SK-N-SH (cell line): ENCODE measurements at regions not wholly inside any gene's neighbourhood (a gene's known extent, or its start where the extent isn't known, plus 50 kb on each side); places are given as distances from the start of the nearest gene placed in this dataset.

Experiments
- CTCF ChIA-PET: fragments of 300-600, 350-600 bp; formaldehyde crosslinking; extraction: SDS; loops from one replicate; lab custom pipeline; 2021; lab: Yijun Ruan, JAX
- POLR2A ChIA-PET: fragments of 350-600 bp; sonication (Branson Sonifier 250); formaldehyde crosslinking; extraction: SDS; loops from one replicate; lab custom pipeline; 2020; ENCODE audit warnings: antibody characterized with exemption, inconsistent platforms; lab: Yijun Ruan, JAX
- DNase-seq: peaks from one replicate; pipeline ENCODE4 v3.0.0; 2012
- H2AFZ ChIP-seq: fragments of 200-600 bp; sonication (generic); 2 replicates; pipeline ENCODE4 v1.8.1; 2016; ENCODE audit warnings: antibody characterized with exemption, mild to moderate bottlenecking, low read depth
- H3F3A ChIP-seq: fragments of 200-600 bp; sonication (generic); replicated peaks from 2 replicates; pipeline ENCODE3; 2016; ENCODE audit warnings: antibody characterized with exemption, mild to moderate bottlenecking; ENCODE audit not compliant: insufficient read depth
- H3K27ac ChIP-seq, 2 experiments: fragments of 200-500 bp in 1 of 2; fragments of 200-600 bp in 1 of 2; sonication (Bioruptor generic) in 1 of 2; sonication (generic), shearing (Covaris generic) in 1 of 2; 2 replicates each; pipeline versions ENCODE4 v1.5.1 to v1.6.1; 2014 to 2016; ENCODE audit warnings: low read depth in 2 of 2, inconsistent platforms in 1 of 2, low read length in 1 of 2, mild to moderate bottlenecking in 1 of 2, mixed read lengths in 1 of 2
- H3K27me3 ChIP-seq: fragments of 200-600 bp; sonication (generic), shearing (Covaris generic); 2 replicates; pipeline ENCODE4 v1.6.1; 2016; ENCODE audit warnings: mixed run types; ENCODE audit not compliant: insufficient read depth
- H3K36me3 ChIP-seq, 2 experiments: fragments of 200-500 bp in 1 of 2; fragments of 200-600 bp in 1 of 2; sonication (Bioruptor generic) in 1 of 2; sonication (generic) in 1 of 2; replicated peaks in 1 of 2; 2 replicates each; pipeline versions ENCODE3 to v1.5.1; 2014 to 2016; ENCODE audit warnings: low read length in 1 of 2, mild to moderate bottlenecking in 1 of 2; ENCODE audit not compliant: insufficient read depth in 2 of 2, control insufficient read depth in 1 of 2
- H3K4me1 ChIP-seq, 2 experiments: fragments of 200-500 bp in 1 of 2; fragments of 200-600 bp in 1 of 2; sonication (Bioruptor generic) in 1 of 2; sonication (generic), shearing (Covaris generic) in 1 of 2; 2 replicates each; pipeline versions ENCODE4 v1.5.1 to v1.6.1; 2014 to 2016; ENCODE audit warnings: low read depth in 1 of 2, low read length in 1 of 2, mixed run types in 1 of 2; ENCODE audit not compliant: insufficient read depth in 2 of 2, control insufficient read depth in 1 of 2
- H3K4me2 ChIP-seq: fragments of 200-600 bp; sonication (generic), shearing (Covaris generic); 2 replicates; pipeline ENCODE4 v1.6.1; 2017; ENCODE audit warnings: mixed run types
- H3K4me3 ChIP-seq, 2 experiments: fragments of 200-500 bp in 1 of 2; fragments of 200-600 bp in 1 of 2; sonication (Bioruptor generic) in 1 of 2; sonication (generic), shearing (Covaris generic) in 1 of 2; 2 replicates each; pipeline versions ENCODE4 v1.5.1 to v1.8.1; 2014 to 2016; ENCODE audit warnings: low read depth in 2 of 2, inconsistent platforms in 1 of 2, low read length in 1 of 2, mild to moderate bottlenecking in 1 of 2, mixed read lengths in 1 of 2, moderate library complexity in 1 of 2
- H3K79me2 ChIP-seq: fragments of 200-600 bp; sonication (generic); 2 replicates; pipeline ENCODE4 v1.8.1; 2017; ENCODE audit warnings: mild to moderate bottlenecking; ENCODE audit not compliant: insufficient read depth
- H3K9ac ChIP-seq: fragments of 200-600 bp; sonication (generic); 2 replicates; pipeline ENCODE4 v1.6.1; 2017; ENCODE audit warnings: mixed run types
- H3K9me2 ChIP-seq: fragments of 200-600 bp; sonication (generic); 2 replicates; pipeline ENCODE4 v1.6.1; 2017; ENCODE audit warnings: mixed run types
- H3K9me3 ChIP-seq: fragments of 200-600 bp; sonication (generic); 2 replicates; pipeline ENCODE4 v1.6.1; 2017; ENCODE audit warnings: mixed run types, mild to moderate bottlenecking, moderate library complexity
- H4K20me1 ChIP-seq: fragments of 200-600 bp; sonication (generic); 2 replicates; pipeline ENCODE4 v1.6.1; 2017; ENCODE audit warnings: mild to moderate bottlenecking, mixed run types; ENCODE audit not compliant: insufficient read depth
- CTCF ChIP-seq: fragments of 200-600 bp; sonication (generic); IDR thresholded peaks from 2 replicates; pipeline ENCODE4 v1.6.1; 2017; ENCODE audit warnings: antibody characterized with exemption, mild to moderate bottlenecking, moderate library complexity
- ELF1 ChIP-seq: IDR thresholded peaks from 2 replicates; pipeline ENCODE4 v1.4.0; 2012
- EZH2phosphoT487 ChIP-seq: fragments of 200-600 bp; sonication (generic); IDR thresholded peaks from 2 replicates; pipeline ENCODE4 v1.6.1; 2017; ENCODE audit warnings: low read depth, mixed run types, mild to moderate bottlenecking, antibody characterized with exemption, moderate library complexity, borderline replicate concordance
- FOSL2 ChIP-seq: IDR thresholded peaks from 2 replicates; pipeline ENCODE4 v1.4.0; 2012; ENCODE audit warnings: low read depth, mild to moderate bottlenecking, moderate library complexity, borderline replicate concordance
- FOXJ3 ChIP-seq: sonication (generic); formaldehyde crosslinking; IDR thresholded peaks from 2 replicates; pipeline ENCODE4 v1.5.1; 2020; ENCODE audit warnings: mild to moderate bottlenecking, missing genetic modification reagents
- FOXM1 ChIP-seq: IDR thresholded peaks from 2 replicates; pipeline ENCODE4 v1.4.0; 2012; ENCODE audit warnings: low read depth, mild to moderate bottlenecking
- IRF3 ChIP-seq: fragments of 150-350 bp; IDR thresholded peaks from 2 replicates; pipeline ENCODE4 v1.6.1; 2016; ENCODE audit warnings: mild to moderate bottlenecking, low read depth, low read length
- MAX ChIP-seq: IDR thresholded peaks from 2 replicates; pipeline ENCODE4 v1.4.0; 2012; ENCODE audit warnings: low read depth
- MEF2A ChIP-seq: IDR thresholded peaks from 2 replicates; pipeline ENCODE4 v1.4.0; 2012; ENCODE audit warnings: low read depth, borderline replicate concordance
- MXI1 ChIP-seq: IDR thresholded peaks from 2 replicates; pipeline ENCODE4 v1.6.1; 2012; ENCODE audit warnings: mild to moderate bottlenecking, low read depth, low read length, improper control_type of control experiment
- NFIC ChIP-seq: IDR thresholded peaks from 2 replicates; pipeline ENCODE4 v1.4.0; 2012; ENCODE audit warnings: borderline replicate concordance
- NRF1 ChIP-seq: IDR thresholded peaks from 2 replicates; pipeline ENCODE4 v1.6.1; 2012; ENCODE audit warnings: low read depth, mild to moderate bottlenecking, low read length
- RCOR1 ChIP-seq: fragments of 150-350 bp; IDR thresholded peaks from 2 replicates; pipeline ENCODE4 v1.6.1; 2017; ENCODE audit warnings: antibody characterized with exemption, low read length
- REST ChIP-seq: IDR thresholded peaks from 2 replicates; pipeline ENCODE4 v1.6.1; 2012; ENCODE audit warnings: mild to moderate bottlenecking, low read depth, low read length, moderate library complexity
- RFX5 ChIP-seq: IDR thresholded peaks from 2 replicates; pipeline ENCODE4 v1.6.1; 2012; ENCODE audit warnings: mild to moderate bottlenecking, improper control_type of control experiment, low read length
- TAF1 ChIP-seq: IDR thresholded peaks from 2 replicates; pipeline ENCODE4 v1.6.1; 2012; ENCODE audit warnings: low read depth, mild to moderate bottlenecking, low read length, moderate library complexity, borderline replicate concordance
- TCF12 ChIP-seq: IDR thresholded peaks from 2 replicates; pipeline ENCODE4 v1.4.0; 2012
- USF1 ChIP-seq: IDR thresholded peaks from 2 replicates; pipeline ENCODE4 v1.4.0; 2012; ENCODE audit warnings: low read depth, borderline replicate concordance
- YY1 ChIP-seq: IDR thresholded peaks from 2 replicates; pipeline ENCODE4 v1.4.0; 2012; ENCODE audit warnings: low read depth, mild to moderate bottlenecking
- WGBS: methylation state at CpG from one replicate; pipeline ENCODE4 v1.1.6; 2017; ENCODE audit warnings: low lambda C conversion rate; 5-methylcytosine and 5-hydroxymethylcytosine counted together

GRCh38 chr2:8119782-8120505 lies 561.9 kb upstream of the ID2 start:
- H3K9me2 ChIP-seq = no peaks in the 10 kb centered on the region
- ChIA-PET POLR2A (no interaction called here), CTCF (interaction anchor here (0.8 kb wide), 2 partner anchors 13 to 22 kb away, joined by 3 read pairs; no protein-coding TSS in a partner anchor)
- no peaks in the 10 kb centered on the region for H3F3A ChIP-seq
- no peaks in the 10 kb centered on the region for H3K79me2 ChIP-seq
- no peak for TF ChIP-seq YY1
- TF ChIP-seq USF1 = no peak
- TF ChIP-seq TAF1 = no peak
- no peak for TF ChIP-seq NRF1
- TF ChIP-seq RCOR1 = no peak
- no peak for TF ChIP-seq REST
- TF ChIP-seq FOSL2 = no peak
- TF ChIP-seq MXI1 = no peak
- TF ChIP-seq FOXM1 = no peak
- H2AFZ ChIP-seq = no peak overlapping the region; the same call in 1 of the 2 replicates
- no peaks in the 10 kb centered on the region for H3K36me3 ChIP-seq
- H3K4me3 ChIP-seq = no peak overlapping the region
- H3K4me2 ChIP-seq = no peak overlapping the region
- H3K27me3 ChIP-seq = no peaks in the 10 kb centered on the region
- H3K9me3 ChIP-seq = no peaks in the 10 kb centered on the region
- no peak overlapping the region for H3K27ac ChIP-seq
- DNase-seq = no peak
- H3K9ac ChIP-seq = no peak overlapping the region
- H3K4me1 ChIP-seq = peaks cover 0 to 7% of the 10 kb centered on the region in 2 experiments; a peak in 2 of 4 replicates
- WGBS = 90% methylated on average over 9 of the region's 9 CpGs
- no peaks in the 10 kb centered on the region for H4K20me1 ChIP-seq

- Histone ChIP-seq H3F3A (no peaks in the 10 kb centered on the region), H3K9me3 (no peaks in the 10 kb centered on the region), H3K27me3 (no peaks in the 10 kb centered on the region), H3K36me3 (no peaks in the 10 kb centered on the region), H4K20me1 (no peaks in the 10 kb centered on the region), H3K4me3 (no peak overlapping the region), H3K27ac (no peak overlapping the region), H3K4me2 (no peak overlapping the region), H2AFZ (no peak overlapping the region; the same call in 1 of the 2 replicates), H3K4me1 (peaks cover 0 to 7% of the 10 kb centered on the region in 2 experiments; a peak in 2 of 4 replicates), H3K9me2 (no peaks in the 10 kb centered on the region), H3K79me2 (no peaks in the 10 kb centered on the region), H3K9ac (no peak overlapping the region)
- 89% methylated on average over 6 of the region's 6 CpGs for WGBS
- no peak for DNase-seq
- CTCF ChIA-PET = interaction anchor here (0.8 kb wide), 2 partner anchors 14 to 21 kb away, joined by 3 read pairs; no protein-coding TSS in a partner anchor
- POLR2A ChIA-PET = no interaction called here
- no peak for TF ChIP-seq ELF1
- no peak for TF ChIP-seq CTCF
- no peak for TF ChIP-seq FOXJ3 (CRISPR knock-in tag)
- no peak for TF ChIP-seq EZH2phosphoT487
- TF ChIP-seq IRF3 = no peak
- no peak for TF ChIP-seq YY1
- TF ChIP-seq TCF12 = no peak
- no peak for TF ChIP-seq RFX5
- TF ChIP-seq NFIC = no peak
- no peak for TF ChIP-seq MAX
- TF ChIP-seq FOXM1 = no peak
- no peak for TF ChIP-seq MEF2A
Observed at GRCh38 chr2:8120506-8120860, 561.4 kb upstream of the ID2 start.
